Endothelial cell of umbilical vein (primary cell): ENCODE measurements at regions not wholly inside any gene's neighbourhood (a gene's known extent, or its start where the extent isn't known, plus 50 kb on each side); places are given as distances from the start of the nearest gene placed in this dataset.

Source experiments
- CTCF ChIP-seq, 2 donors: IDR thresholded peaks; 1 replicate in 1 of 2; 2 replicates in 1 of 2; pipeline ENCODE4 v1.5.1; 2011; ENCODE audit warnings: low read length in 2 of 2, mild to moderate bottlenecking in 2 of 2, moderate library complexity in 2 of 2, control low read depth in 1 of 2, inconsistent platforms in 1 of 2, low read depth in 1 of 2; ENCODE audit not compliant: insufficient read depth in 1 of 2; ENCODE audit errors: extremely low read depth in 1 of 2
- EZH2 ChIP-seq: IDR thresholded peaks from 2 replicates; pipeline ENCODE4 v1.6.1; 2012; ENCODE audit warnings: borderline replicate concordance, low read depth, mild to moderate bottlenecking, moderate library complexity, low read length, inconsistent platforms; ENCODE audit not compliant: severe bottlenecking

DNA sequence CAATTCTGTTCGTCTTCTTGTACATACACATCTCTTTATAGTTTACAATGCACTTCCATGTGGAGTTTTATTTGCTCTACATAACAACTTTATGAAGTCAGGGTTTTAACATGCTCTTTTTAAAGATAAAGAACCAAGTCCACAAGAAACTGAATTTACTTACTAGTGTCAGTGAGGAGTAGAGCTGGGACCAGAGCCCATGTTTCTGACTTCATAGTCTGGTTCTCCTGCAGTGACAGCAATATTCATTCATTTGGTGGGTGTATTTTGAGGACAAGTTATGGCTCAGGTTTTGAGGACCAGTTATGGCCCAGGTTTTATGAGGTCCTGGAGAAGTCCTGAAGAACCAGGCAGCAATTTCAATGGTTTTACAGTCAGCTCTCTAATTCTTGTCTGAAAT lies 481.9 kb upstream of the TNC start:
- TF ChIP-seq CTCF (IDR thresholded peaks at IDR 0.05; ENCODE audit: extremely low read depth in 1 of 2, insufficient read depth in 1 of 2, low read depth in 1 of 2, low read length in 2 of 2) (no peak), EZH2 (no peak)
